OCI-LY7 (cell line): ENCODE measurements at regions not wholly inside any gene's neighbourhood (a gene's known extent, or its start where the extent isn't known, plus 50 kb on each side); places are given as distances from the start of the nearest gene placed in this dataset.

Source experiments
- CTCF ChIP-seq: fragments of 200-600 bp; sonication (generic); conservative IDR thresholded peaks from 2 replicates; pipeline ENCODE4 v1.5.1; 2014; ENCODE audit warnings: mild to moderate bottlenecking, antibody characterized with exemption, low read length, moderate library complexity, mixed read lengths
- EZH2phosphoT487 ChIP-seq: fragments of 200-600 bp; sonication (generic); IDR thresholded peaks from 2 replicates; pipeline ENCODE4 v1.6.1; 2018; ENCODE audit warnings: low read depth, borderline replicate concordance, mild to moderate bottlenecking, mixed run types, antibody characterized with exemption, low read length, moderate library complexity, mixed read lengths

- no peak for TF ChIP-seq CTCF
- no peak for TF ChIP-seq EZH2phosphoT487
Measured at GRCh38 chr2:44884677-44885076, 56.8 kb upstream of the SIX3 start.
